Glutamatergic neuron (in vitro differentiated cells): ENCODE measurements at regions not wholly inside any gene's neighbourhood (a gene's known extent, or its start where the extent isn't known, plus 50 kb on each side); places are given as distances from the start of the nearest gene placed in this dataset.
"Not testable (repeated sequence)": the region's sequence is repeated elsewhere in the genome, so short reads cannot be mapped to it uniquely, and the experiment has no call there.

ENCODE experiments used
- DNase-seq: peaks from one replicate; pipeline ENCODE4 v3.0.0; 2022
- H3K27ac Mint-ChIP-seq: one replicate; pipeline ENCODE4 v1.8.0; 2020; ENCODE audit warnings: mild to moderate bottlenecking, mixed read lengths, inconsistent platforms; ENCODE audit not compliant: unreplicated experiment
- H3K27me3 Mint-ChIP-seq: one replicate; pipeline ENCODE4 v1.8.0; 2020; ENCODE audit warnings: mild to moderate bottlenecking, moderate library complexity, mixed read lengths, inconsistent platforms; ENCODE audit not compliant: unreplicated experiment
- H3K36me3 Mint-ChIP-seq: one replicate; pipeline ENCODE4 v1.8.0; 2020; ENCODE audit warnings: mild to moderate bottlenecking, mixed read lengths, inconsistent platforms; ENCODE audit not compliant: unreplicated experiment
- H3K4me1 Mint-ChIP-seq: one replicate; pipeline ENCODE4 v1.8.0; 2020; ENCODE audit warnings: mild to moderate bottlenecking, low read depth, mixed read lengths, inconsistent platforms; ENCODE audit not compliant: unreplicated experiment
- H3K4me3 Mint-ChIP-seq: one replicate; pipeline ENCODE4 v1.8.0; 2020; ENCODE audit warnings: mild to moderate bottlenecking, mixed read lengths, inconsistent platforms; ENCODE audit not compliant: unreplicated experiment
- H3K9me3 Mint-ChIP-seq: one replicate; pipeline ENCODE4 v1.8.0; 2020; ENCODE audit warnings: mild to moderate bottlenecking, moderate library complexity, mixed read lengths, inconsistent platforms; ENCODE audit not compliant: unreplicated experiment
- TF ChIP-seq, protein P1 (sequence below): fragments of 200-600 bp; sonication (generic); IDR thresholded peaks from one replicate; pipeline ENCODE4 v1.5.0; 2021; ENCODE audit not compliant: partially characterized antibody, unreplicated experiment

DNA sequence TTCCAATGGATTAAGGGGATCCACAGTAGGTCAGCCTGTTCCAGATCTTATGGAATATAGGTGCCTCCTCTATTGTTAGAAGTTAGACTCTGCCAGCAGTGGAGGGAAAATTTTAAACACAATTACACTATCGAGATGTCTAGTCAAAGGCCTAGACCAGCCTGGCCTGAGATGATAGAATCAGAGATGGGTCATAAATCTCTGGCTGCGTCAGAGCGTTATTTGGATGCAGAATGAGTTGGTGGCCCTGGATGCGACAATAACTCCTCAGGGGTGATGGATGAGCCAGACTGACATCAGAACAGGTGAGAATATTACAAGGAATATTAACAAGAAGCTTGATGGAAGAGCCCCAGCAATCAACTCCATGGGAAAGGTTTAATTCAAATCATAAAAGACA, 149.3 kb upstream of the TCF4 start:
- H3K27ac Mint-ChIP-seq: no peak overlapping the region
- TF ChIP-seq, protein P1, sequence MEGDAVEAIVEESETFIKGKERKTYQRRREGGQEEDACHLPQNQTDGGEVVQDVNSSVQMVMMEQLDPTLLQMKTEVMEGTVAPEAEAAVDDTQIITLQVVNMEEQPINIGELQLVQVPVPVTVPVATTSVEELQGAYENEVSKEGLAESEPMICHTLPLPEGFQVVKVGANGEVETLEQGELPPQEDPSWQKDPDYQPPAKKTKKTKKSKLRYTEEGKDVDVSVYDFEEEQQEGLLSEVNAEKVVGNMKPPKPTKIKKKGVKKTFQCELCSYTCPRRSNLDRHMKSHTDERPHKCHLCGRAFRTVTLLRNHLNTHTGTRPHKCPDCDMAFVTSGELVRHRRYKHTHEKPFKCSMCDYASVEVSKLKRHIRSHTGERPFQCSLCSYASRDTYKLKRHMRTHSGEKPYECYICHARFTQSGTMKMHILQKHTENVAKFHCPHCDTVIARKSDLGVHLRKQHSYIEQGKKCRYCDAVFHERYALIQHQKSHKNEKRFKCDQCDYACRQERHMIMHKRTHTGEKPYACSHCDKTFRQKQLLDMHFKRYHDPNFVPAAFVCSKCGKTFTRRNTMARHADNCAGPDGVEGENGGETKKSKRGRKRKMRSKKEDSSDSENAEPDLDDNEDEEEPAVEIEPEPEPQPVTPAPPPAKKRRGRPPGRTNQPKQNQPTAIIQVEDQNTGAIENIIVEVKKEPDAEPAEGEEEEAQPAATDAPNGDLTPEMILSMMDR: no peak
- DNase-seq: no peak
- H3K4me3 Mint-ChIP-seq: no peak overlapping the region
- no peaks in the 10 kb centered on the region for H3K36me3 Mint-ChIP-seq
- no peaks in the 10 kb centered on the region for H3K9me3 Mint-ChIP-seq
- no peaks in the 10 kb centered on the region for H3K27me3 Mint-ChIP-seq
- no peaks in the 10 kb centered on the region for H3K4me1 Mint-ChIP-seq

DNA sequence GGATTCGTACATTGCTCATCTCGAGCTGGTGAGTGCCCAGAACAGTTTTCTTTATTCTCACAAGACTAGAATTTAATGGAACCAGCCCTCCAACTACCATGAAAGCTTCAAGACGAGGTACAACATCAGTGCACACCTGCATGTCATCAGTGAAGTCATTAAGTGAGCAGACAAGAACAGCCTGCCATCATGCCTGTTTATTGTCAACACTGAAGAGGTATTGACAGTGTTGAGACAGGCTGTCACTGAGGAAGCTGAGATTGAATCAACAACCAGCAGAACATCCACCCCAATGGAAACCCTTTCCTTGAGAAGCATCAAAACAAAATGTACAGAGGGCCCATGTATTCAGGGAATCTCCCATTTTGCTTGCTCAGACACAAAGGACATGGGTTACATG, 148.0 kb upstream of the TCF4 start:
- TF ChIP-seq, protein P1: no peak
- H3K4me3 Mint-ChIP-seq: no peak overlapping the region
- no peaks in the 10 kb centered on the region for H3K9me3 Mint-ChIP-seq
- H3K27ac Mint-ChIP-seq: no peak overlapping the region
- no peaks in the 10 kb centered on the region for H3K27me3 Mint-ChIP-seq
- no peaks in the 10 kb centered on the region for H3K36me3 Mint-ChIP-seq
- H3K4me1 Mint-ChIP-seq: no peaks in the 10 kb centered on the region
- DNase-seq: no peak

DNA sequence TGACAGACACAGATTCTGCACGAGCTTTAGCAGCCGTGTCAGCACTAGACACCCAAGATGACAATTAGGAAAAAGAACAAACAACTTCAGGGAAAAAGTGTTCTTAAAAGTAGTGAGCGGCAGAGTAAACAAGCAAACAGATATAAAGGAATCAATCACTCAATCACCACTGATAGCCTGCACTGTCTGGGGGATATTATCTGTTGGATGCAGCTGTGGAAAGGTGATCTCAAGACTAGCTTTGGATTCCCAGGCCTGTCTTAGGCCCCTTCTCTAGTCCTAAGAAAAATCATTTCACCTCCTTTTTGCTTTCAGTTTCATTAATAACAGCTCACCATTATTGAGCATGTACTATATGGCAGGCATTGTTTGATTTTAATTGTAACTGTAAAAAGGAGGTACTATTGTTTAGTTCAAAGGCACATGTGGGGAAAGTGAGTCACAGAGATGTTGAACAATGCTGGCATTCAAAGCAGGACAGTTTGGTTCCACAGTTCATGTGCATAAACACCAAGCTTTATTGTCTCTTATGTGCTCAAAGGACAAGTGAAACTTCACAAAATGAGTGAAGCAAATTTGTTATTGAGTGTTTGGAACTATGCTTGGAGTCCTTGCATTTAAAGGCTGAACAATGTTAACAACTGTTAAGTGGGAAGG, 147.3 kb upstream of the TCF4 start:
- Mint-ChIP-seq H3K36me3 (no peaks in the 10 kb centered on the region), H3K9me3 (no peaks in the 10 kb centered on the region), H3K4me1 (no peaks in the 10 kb centered on the region), H3K27me3 (no peaks in the 10 kb centered on the region), H3K4me3 (no peak overlapping the region), H3K27ac (no peak overlapping the region)
- DNase-seq: no peak
- TF ChIP-seq, protein P1: no peak

DNA sequence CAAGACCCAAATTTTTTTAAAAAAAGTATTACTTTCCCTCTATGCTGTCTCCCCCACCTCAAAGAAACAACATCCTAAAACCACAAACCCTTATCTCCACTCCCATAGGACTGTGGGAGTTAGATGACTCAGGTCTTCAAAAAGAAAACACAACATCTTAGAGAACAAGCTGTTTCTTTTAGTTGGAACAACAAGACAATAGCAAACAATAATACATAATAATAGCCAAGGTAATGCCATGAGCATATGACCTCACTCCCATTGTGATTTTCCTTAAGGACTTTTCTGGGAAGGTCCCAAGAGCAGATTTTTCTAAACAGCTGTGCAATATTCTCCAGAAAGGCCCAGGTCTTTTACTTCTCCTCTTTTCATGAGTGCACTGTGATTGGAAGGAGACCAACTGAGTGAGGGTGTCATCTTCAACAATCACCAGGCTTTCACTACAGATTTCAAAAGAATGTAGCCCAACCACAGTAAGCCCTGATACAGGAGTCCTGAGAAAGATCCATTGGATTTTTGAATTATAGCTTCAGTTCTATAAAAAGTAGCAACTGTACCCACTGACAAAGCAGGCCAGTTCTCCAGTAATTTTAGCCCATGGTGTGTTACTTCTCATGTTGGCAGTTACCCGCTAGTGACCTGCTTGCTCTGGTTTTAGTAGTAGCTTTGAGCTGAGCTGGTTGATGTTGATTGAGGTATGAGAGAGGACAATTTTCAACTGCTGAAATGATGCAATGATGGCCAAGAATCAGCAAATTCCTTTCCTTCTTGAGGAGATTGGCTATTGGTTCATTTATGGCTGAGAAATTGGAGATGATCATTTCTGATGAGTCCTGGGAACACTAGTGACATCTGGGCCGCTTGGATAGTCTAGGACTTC, 144.5 kb upstream of the TCF4 start:
- Mint-ChIP-seq H3K9me3 (no peaks in the 10 kb centered on the region), H3K4me1 (no peaks in the 10 kb centered on the region), H3K27me3 (no peaks in the 10 kb centered on the region), H3K4me3 (no peak overlapping the region), H3K27ac (no peak overlapping the region), H3K36me3 (no peaks in the 10 kb centered on the region)
- TF ChIP-seq, protein P1: no peak
- DNase-seq: no peak

DNA sequence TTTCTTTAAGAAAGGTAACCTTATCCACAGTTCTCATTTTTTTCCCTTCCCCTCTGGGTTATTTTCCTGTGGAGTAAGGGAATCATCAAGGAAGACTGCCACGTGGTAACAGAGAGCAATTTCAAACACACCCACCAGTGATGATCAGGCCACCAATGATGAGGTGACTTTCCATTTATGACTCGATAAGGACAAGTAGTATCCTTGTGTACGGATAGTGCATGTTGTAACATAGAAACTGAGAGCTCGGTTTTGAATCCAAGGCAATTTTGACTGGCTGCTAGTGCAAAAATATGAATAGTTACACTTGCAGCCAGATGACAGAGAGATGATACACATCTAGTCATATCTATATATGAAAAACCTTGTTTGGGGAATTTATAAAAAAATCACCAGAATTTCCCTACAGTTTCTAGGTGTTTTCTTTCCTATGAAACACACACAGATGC, 143.6 kb upstream of the TCF4 start:
- H3K9me3 Mint-ChIP-seq: no peaks in the 10 kb centered on the region
- no peaks in the 10 kb centered on the region for H3K27me3 Mint-ChIP-seq
- no peak overlapping the region for H3K27ac Mint-ChIP-seq
- H3K36me3 Mint-ChIP-seq: no peaks in the 10 kb centered on the region
- TF ChIP-seq, protein P1: no peak
- DNase-seq: no peak
- no peaks in the 10 kb centered on the region for H3K4me1 Mint-ChIP-seq
- H3K4me3 Mint-ChIP-seq: no peak overlapping the region

DNA sequence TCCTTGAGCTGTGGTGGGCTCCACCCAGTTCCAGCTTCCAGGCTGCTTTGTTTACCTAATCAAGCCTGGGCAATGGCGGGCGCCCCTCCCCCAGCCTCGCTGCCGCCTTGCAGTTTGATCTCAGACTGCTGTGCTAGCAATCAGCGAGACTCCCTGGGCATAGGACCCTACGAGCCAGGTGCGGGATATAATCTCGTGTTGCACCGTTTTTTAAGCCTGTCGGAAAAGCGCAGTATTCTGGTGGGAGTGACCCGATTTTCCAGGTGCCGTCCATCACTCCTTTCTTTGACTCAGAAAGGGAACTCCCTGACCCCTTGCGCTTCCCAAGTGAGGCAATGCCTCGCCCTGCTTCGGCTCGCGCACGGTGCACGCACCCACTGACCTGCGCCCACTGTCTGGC, 133.0 kb upstream of the TCF4 start:
- not testable (repeated sequence) for DNase-seq, H3K27me3 Mint-ChIP-seq, H3K4me3 Mint-ChIP-seq, H3K36me3 Mint-ChIP-seq, H3K4me1 Mint-ChIP-seq, H3K27ac Mint-ChIP-seq, H3K9me3 Mint-ChIP-seq
